DMS79 treated with DMSO at 0.1 percent for 48 hours (cell line): ENCODE measurements at regions not wholly inside any gene's neighbourhood (a gene's known extent, or its start where the extent isn't known, plus 50 kb on each side); places are given as distances from the start of the nearest gene placed in this dataset.
A peak's percentile ranks its signal among the peaks of the same experiment; 100 is the strongest.

Experiments
- DNase-seq: peaks from one replicate; lab custom pipeline; 2025; lab: John Stamatoyannopoulos, UW

DNA sequence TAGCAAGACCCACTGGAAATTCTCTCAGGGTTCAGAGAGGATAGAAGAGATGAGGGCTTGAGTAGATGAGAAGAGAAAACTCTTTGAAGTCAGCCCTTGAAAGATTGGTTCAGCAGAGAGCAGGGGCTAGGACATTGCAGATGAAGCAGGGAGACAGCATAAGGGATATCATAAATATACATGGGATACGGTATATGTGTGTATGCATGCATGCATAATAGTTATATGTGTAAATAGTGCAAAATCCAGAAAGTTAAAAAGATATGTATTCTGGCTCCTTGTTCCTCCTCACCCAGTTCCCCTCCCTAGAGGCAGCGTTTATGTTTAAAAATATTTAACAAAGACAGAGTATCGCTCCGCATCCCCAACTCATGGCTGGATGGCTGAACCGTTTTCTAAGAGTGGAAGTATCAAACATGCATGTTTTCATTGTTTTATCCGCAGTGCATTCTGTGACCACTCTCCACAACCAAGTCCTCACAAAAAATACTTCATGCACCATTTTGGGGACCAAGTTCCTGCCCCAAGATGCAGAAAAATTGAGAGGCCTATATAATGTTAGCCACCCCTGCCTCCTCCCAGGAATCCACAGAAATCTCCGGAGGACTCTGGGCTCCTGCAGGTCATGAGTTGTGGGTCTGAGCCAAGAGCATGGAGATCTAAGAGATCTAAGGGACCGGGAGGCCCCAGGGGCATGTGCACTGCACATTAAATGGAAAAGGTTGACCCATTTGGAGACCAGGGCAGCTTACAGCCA lies 119.5 kb downstream of the MTX3 start:
- no peak for DNase-seq

DNA sequence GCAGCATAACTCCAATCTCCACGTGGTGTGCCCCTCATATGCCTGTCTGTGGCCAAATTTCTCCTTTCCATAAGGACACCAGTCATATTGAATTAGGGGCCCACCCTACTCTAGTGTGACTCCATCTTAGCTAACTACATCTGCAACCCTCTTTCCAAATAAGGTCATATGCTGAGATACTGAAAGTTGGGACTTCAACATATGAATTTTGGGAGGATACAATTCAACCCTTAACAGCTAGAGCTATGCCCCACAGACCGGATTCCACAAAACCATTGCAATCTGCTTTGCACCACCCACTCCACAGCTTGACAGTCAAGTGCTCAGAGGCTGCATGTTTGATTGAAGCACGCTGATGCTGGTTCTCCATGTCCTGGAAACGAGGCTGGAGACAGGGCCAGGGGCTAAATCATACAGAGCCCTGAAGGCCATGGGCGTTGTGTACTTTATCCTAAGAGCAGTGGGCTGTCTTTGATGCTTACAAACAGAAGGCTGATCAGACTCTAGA lies 122.8 kb downstream of the MTX3 start:
- no peak for DNase-seq

DNA sequence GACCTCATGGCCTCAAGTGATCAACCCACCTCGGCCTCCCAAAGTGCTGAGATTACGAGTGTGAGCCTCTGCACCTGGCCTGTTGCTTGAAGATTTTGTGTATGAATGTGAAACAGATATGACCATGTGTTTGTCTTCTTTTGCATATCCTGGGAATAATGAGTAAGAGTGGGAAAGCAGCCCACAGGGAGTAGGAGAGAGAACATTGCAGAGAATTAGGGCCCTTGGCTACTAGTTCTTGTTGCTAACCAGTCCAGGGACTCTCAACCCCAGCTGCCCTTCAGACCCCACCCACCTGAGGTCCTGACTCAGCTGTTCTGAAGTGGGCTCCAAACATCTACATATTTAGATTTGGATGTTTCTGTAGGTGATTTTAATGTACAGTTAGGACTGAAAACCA lies 125.5 kb downstream of the MTX3 start:
- no peak for DNase-seq

DNA sequence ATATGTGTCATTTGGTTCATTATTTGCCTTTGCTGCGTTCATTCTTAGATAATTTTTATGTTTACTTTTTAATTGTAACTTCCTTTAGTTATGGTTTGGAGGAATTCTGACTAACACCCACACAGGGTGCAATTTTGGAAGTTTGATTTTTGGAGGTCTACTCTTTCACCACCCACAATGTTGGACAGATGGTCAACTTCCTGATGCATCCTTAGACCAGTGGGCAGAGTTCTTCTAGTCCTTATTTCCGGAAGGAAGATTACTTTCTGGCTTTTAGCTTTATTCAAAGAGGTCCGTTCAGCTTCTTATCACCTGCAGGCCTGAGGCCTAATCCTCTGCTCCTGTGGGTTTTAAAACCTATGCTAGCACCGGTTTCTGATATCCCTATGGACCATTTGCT lies 126.7 kb downstream of the MTX3 start:
- no peak for DNase-seq

DNA sequence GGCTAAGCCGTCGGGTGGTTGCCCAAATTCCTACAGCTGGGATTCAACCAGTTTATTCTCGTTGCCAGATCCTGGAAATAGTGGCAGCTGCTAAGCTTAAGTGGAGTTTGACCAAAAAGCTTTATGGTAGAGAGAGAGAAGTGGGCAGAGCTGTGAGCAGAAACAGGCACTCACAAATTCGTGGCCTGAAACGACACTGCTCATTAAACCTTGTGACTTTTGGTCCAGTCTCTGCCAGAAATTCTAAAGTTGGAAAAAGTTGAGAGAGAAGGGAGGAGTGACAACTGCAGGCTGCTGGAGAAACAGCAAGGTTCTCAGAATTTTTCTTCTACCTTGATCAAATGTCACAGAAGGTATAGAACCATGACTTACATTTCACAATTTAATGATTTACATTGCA lies 131.5 kb downstream of the MTX3 start:
- no peak for DNase-seq

DNA sequence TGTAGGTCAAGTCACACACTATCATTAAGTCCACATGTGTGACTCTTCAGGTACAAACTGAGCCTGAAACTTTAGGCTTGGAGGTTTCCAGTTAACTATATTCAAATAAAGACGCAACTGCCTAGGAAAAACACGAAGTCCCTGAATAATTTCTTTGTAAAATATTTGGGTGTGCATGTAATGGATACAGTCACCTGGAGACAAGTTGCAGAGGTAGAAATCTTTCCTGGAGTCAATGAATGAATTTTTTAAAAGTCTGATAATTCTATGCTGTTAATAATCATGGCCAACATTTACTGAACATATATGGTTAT lies 132.7 kb downstream of the MTX3 start:
- DNase-seq = no peak

DNA sequence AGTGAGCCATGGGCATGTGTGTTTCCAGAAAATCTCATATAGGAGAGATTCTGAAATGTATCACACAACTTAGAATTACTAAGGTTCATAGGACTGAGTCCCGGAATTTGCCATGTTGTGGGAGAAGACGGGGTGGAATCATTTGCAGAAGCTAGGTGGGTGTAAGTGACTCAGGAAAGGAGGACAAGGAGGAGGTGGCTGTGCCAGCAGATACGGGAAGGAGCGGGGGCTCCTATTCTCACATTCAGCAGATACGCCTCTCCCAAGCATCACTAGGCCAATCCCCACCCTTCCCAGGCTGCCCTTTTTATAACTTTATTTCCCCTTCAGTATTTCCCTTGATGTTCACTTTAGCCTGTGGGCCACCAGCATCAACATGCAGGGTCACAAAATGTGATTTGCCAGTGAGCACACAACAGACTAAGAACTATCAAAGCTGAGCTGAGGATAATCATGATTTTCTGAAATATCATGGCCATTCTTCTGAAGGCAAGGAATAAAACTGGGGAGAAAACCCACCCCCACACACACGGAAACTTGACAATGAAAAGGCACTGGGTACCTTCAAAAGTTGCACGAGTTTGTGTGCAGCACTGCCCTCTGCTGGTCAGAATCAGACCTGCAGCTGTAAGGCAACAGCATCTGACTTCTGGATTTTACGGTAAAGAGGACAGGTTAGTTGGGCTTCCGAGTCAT lies 133.2 kb downstream of the MTX3 start:
- DNase-seq = peak; percentile 23

DNA sequence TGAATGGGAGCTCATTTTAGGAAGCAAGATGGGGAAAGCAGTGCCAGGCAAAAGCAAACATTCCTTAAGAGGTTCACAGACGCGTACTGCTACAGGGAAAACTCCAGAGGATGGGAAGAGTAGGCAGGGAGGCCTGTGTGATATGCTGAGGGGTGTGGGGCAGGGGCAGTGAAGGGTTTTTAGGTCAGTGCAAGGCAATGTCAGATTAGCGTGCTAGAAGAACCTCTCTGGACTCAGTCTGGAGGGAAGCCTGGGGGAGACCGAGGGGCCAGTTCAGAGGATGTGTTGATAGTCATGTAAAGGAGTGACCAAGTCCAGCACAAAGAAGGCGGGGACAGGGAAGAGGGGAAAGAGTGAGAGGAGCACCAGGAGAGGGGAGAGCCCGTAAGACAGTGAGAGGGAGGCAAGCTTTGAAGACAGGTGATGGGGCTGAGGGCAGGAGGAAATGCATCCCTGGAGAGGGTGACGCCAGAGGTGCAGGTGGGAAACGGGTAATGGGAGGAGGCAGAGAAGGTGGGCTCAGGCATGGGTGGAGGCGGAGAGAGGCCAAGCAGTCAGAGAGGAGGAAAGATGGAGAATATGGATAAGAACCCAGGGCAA lies 134.5 kb downstream of the MTX3 start:
- DNase-seq = no peak

DNA sequence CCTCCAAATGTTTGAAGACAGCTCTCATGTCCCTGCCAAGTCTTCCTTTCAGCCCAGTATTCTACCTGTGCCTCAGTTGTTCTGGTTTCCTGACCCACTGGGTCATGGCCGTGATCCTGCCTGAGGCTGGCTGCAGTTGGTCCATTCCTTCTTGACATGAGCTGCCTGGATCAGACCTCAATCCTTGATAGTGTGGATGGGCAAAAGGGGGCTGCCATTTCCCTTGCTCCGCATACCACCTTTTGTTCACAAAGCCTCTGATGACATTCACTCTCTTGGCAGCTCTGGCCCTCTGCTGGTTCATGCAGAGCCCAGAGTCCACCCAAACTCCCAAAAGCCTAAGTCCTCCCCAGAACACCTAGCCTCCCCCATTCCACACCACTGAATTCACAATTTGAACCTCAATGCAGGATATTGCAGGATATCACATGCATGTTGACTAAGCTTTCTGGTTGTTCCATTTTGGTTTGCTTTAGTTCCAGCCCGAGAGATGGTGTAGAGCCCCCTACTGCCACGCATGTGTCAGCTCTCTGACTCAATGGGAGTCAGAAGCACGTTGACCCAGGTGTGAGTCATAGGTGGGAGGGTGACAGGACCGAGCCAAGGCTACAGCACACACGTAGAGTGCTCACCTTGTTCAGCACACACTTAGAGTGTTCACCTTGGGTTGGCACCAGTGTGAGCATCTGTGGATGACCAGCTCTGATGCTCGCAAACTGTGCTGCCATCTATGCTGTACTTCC lies 137.2 kb downstream of the MTX3 start:
- no peak for DNase-seq

DNA sequence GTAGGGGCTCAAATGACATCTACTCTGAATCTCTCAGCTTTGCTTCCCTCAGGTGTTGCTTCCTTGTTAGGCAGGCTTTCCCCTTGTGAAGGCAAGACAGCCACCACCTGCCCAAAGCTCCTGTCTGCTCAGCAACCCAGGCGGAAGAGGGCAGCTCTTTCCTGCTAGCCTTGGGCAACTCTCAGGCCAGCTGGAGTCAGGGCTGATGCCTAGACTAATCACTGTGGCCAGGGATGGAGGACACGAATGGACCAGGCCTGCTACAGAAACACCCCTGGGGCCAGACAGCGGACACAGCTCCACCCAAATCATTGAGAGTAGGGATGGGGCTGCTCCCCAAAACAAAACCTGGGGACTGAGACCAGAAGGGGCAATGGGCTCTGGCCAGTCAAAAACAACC lies 138.0 kb downstream of the MTX3 start:
- DNase-seq = no peak

DNA sequence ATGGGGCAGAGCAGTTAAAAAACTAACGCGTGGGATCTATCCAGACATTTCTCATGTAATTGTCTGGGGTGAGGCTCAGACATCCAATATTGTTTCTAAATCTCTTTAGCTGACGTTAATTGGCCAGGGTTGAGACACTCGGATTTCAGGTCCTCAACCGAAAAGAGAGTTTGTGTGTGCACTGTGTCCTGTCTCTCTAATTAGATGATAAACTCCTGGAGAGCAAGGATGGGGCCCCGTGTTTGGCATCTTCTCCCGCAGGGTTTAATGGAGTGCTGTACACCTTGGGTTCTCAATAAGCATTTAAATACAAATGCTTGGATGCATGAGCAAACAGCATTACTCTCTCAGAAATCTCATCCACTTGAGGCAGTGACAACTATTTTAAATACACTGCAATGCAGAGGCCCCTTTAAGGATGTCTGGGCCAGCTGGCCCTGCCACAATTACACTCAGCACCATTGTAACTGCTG lies 139.6 kb downstream of the MTX3 start:
- peak; percentile 42 for DNase-seq

DNA sequence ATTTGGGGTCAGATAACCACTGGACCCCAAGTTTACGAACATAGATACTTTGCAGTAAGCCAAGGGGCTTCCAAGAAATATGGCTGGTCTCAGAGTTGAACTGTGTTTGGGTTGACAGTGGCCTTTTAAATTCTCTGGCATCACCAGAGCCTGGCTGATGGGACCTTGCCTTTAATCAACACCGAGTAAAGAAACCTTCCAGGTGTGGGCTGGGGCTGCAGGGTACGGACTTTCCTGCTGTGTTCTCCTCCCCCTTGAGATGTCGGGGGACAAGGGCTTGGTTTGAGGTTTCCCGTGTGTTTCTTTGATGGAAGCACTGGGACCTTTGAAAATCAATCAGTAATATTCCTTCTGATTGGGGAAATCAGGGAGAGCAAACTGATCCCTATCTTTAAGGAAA lies 140.1 kb downstream of the MTX3 start:
- no peak for DNase-seq

DNA sequence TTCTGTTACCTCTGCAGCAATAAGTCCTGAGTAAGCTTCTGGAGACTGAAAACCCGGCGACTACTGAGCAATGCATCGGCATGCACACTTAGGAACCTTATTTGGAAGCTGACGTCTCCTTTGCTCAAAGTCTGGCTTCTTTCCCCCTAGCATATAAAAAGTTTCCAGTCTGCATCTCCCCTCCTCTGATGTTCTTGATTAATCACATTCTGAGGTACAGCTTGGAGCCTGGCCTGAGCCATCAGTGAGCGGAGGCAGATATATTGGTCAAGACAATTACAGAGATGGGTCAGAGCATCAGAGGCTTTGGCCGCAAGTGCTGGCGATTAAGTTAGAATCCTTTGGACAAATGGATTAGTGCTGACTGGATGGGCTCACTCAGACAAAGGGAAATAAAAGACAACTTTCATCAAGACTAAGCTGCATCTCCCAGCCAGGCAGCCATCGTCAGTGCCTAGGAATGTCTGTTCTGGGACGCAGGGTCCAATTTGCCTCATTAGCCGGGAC lies 140.7 kb downstream of the MTX3 start:
- no peak for DNase-seq

DNA sequence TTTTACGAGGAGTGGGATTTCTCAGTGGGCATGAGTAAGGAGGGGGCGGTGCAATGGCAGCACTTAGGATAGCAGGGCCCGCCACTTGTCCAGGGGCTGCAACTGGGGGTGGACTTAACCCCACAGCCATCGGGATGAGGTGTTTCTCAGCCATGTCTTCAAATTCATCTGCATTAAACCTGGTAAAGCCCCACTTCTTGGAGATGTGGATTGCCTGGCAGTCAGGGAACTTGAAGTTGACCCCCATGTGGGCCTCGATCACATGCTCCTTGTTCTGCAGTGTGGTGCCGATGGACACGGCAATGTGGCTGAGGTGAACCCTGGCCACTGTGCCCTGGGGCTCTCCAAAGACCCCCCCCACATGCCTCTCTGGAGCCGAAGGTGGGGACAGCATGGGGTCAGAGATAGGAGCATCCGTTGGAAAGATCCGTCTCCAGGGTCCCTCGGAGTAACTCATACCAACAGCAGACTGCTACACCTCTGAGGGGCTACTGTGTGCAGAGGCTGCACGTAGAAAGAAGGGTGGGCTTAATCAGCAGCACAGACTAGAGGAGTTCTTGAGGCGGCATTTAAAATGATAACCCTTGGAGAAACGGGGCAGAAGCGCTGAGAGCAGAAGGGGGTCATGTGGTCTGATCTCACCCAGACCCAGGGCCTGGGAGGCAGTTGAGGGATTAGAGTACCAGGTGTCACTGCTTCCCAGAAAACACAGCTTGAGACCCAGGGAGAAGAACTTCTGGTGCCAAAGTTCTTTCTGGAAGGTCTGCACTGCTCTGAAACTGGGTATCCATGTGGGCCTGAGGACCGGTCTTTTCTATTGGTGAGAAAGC lies 141.4 kb downstream of the MTX3 start:
- no peak for DNase-seq
